K562 (cell line): ENCODE measurements at regions not wholly inside any gene's neighbourhood (a gene's known extent, or its start where the extent isn't known, plus 50 kb on each side); places are given as distances from the start of the nearest gene placed in this dataset.

Experiments
- CSDE1 ChIP-seq, 2 experiments: fragments of 450-650 bp; IDR thresholded peaks; 2 replicates each; pipeline ENCODE4 v1.6.1; 2016; ENCODE audit warnings: mild to moderate bottlenecking in 1 of 2
- CTBP1 ChIP-seq: fragments of 450-650 bp; IDR thresholded peaks from 2 replicates; pipeline ENCODE4 v1.6.1; 2016; ENCODE audit warnings: borderline replicate concordance
- ETS2 ChIP-seq: IDR thresholded peaks from 2 replicates; pipeline ENCODE4 v1.6.1; 2016; ENCODE audit warnings: borderline replicate concordance, missing genetic modification characterization, mild to moderate bottlenecking, moderate library complexity, missing compliant biosample characterization; ENCODE audit not compliant: poor library complexity, severe bottlenecking
- FOSL1 ChIP-seq: fragments of 200-800 bp; sonication (Bioruptor generic); conservative IDR thresholded peaks from 2 replicates; pipeline ENCODE4 v1.6.1; 2016; ENCODE audit warnings: missing genetic modification characterization, missing compliant biosample characterization
- POLR2A ChIP-seq: fragments of 450-650 bp; conservative IDR thresholded peaks from 2 replicates; pipeline ENCODE4 v1.6.1; 2016
- RBM34 ChIP-seq: fragments of 200-400 bp; formaldehyde crosslinking; IDR thresholded peaks from 2 replicates; pipeline ENCODE4 v1.6.1; 2018; ENCODE audit warnings: low read length, borderline replicate concordance; ENCODE audit not compliant: insufficient read depth
- THRAP3 ChIP-seq: fragments of 450-650 bp; IDR thresholded peaks from 2 replicates; pipeline ENCODE4 v1.6.1; 2016; ENCODE audit warnings: mild to moderate bottlenecking, inconsistent platforms, borderline replicate concordance
- ZBTB17 ChIP-seq: fragments of 450-650 bp; formaldehyde crosslinking; IDR thresholded peaks from 2 replicates; pipeline ENCODE4 v1.4.0; 2020; ENCODE audit warnings: mild to moderate bottlenecking
- ZFP36 ChIP-seq: fragments of 150-350 bp; IDR thresholded peaks from 2 replicates; pipeline ENCODE4 v1.6.1; 2018; ENCODE audit warnings: low read length, low read depth; ENCODE audit not compliant: partially characterized antibody
- ZNF239 ChIP-seq: fragments of 250-450 bp; sonication (Bioruptor Pico); IDR thresholded peaks from 2 replicates; pipeline ENCODE4 v1.4.0; 2020; ENCODE audit warnings: mild to moderate bottlenecking
- TF ChIP-seq, protein P1 (sequence below), 2 experiments: fragments of 150-350 bp in 1 of 2; IDR thresholded peaks; 2 replicates each; pipeline ENCODE4 v1.6.1; 2012 to 2016; ENCODE audit warnings: low read depth in 2 of 2, low read length in 2 of 2, mild to moderate bottlenecking in 1 of 2, moderate library complexity in 1 of 2
- TF ChIP-seq, protein P2 (sequence below): fragments of 450-650 bp; IDR thresholded peaks from 2 replicates; pipeline ENCODE4 v1.6.1; 2016; ENCODE audit warnings: low read depth

DNA sequence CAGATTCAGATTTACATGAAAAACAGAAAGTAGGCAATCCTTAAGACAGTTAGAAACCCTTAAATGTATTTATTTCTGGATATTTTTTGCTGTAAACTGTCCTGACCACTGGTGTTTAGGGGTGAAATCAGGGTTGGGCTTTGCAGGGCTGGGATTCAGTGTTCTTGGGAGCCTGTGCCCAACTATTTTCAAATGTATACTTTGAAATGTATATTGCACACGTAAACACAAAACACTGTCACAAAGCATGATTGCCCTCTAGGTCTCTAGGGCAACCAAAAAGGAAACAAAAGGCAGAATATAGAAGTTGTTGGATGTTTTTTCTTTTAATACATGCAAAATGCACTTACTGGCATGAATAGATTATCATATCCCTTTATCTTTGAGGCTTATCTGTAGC is 1185.4 kb downstream of the DIAPH3 start (continued):
- TF ChIP-seq, protein P1, sequence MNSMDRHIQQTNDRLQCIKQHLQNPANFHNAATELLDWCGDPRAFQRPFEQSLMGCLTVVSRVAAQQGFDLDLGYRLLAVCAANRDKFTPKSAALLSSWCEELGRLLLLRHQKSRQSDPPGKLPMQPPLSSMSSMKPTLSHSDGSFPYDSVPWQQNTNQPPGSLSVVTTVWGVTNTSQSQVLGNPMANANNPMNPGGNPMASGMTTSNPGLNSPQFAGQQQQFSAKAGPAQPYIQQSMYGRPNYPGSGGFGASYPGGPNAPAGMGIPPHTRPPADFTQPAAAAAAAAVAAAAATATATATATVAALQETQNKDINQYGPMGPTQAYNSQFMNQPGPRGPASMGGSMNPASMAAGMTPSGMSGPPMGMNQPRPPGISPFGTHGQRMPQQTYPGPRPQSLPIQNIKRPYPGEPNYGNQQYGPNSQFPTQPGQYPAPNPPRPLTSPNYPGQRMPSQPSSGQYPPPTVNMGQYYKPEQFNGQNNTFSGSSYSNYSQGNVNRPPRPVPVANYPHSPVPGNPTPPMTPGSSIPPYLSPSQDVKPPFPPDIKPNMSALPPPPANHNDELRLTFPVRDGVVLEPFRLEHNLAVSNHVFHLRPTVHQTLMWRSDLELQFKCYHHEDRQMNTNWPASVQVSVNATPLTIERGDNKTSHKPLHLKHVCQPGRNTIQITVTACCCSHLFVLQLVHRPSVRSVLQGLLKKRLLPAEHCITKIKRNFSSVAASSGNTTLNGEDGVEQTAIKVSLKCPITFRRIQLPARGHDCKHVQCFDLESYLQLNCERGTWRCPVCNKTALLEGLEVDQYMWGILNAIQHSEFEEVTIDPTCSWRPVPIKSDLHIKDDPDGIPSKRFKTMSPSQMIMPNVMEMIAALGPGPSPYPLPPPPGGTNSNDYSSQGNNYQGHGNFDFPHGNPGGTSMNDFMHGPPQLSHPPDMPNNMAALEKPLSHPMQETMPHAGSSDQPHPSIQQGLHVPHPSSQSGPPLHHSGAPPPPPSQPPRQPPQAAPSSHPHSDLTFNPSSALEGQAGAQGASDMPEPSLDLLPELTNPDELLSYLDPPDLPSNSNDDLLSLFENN (IDR thresholded peaks at IDR 0.05; ENCODE audit: low read depth in 2 of 2, low read length in 2 of 2), result no peak
- no peak for TF ChIP-seq POLR2A
- no peak for TF ChIP-seq RBM34
- no peak for TF ChIP-seq THRAP3
- no peak for TF ChIP-seq CTBP1
- TF ChIP-seq FOSL1 (tag), result no peak
- TF ChIP-seq ZNF239 (CRISPR knock-in tag), result no peak
- TF ChIP-seq, protein P2, sequence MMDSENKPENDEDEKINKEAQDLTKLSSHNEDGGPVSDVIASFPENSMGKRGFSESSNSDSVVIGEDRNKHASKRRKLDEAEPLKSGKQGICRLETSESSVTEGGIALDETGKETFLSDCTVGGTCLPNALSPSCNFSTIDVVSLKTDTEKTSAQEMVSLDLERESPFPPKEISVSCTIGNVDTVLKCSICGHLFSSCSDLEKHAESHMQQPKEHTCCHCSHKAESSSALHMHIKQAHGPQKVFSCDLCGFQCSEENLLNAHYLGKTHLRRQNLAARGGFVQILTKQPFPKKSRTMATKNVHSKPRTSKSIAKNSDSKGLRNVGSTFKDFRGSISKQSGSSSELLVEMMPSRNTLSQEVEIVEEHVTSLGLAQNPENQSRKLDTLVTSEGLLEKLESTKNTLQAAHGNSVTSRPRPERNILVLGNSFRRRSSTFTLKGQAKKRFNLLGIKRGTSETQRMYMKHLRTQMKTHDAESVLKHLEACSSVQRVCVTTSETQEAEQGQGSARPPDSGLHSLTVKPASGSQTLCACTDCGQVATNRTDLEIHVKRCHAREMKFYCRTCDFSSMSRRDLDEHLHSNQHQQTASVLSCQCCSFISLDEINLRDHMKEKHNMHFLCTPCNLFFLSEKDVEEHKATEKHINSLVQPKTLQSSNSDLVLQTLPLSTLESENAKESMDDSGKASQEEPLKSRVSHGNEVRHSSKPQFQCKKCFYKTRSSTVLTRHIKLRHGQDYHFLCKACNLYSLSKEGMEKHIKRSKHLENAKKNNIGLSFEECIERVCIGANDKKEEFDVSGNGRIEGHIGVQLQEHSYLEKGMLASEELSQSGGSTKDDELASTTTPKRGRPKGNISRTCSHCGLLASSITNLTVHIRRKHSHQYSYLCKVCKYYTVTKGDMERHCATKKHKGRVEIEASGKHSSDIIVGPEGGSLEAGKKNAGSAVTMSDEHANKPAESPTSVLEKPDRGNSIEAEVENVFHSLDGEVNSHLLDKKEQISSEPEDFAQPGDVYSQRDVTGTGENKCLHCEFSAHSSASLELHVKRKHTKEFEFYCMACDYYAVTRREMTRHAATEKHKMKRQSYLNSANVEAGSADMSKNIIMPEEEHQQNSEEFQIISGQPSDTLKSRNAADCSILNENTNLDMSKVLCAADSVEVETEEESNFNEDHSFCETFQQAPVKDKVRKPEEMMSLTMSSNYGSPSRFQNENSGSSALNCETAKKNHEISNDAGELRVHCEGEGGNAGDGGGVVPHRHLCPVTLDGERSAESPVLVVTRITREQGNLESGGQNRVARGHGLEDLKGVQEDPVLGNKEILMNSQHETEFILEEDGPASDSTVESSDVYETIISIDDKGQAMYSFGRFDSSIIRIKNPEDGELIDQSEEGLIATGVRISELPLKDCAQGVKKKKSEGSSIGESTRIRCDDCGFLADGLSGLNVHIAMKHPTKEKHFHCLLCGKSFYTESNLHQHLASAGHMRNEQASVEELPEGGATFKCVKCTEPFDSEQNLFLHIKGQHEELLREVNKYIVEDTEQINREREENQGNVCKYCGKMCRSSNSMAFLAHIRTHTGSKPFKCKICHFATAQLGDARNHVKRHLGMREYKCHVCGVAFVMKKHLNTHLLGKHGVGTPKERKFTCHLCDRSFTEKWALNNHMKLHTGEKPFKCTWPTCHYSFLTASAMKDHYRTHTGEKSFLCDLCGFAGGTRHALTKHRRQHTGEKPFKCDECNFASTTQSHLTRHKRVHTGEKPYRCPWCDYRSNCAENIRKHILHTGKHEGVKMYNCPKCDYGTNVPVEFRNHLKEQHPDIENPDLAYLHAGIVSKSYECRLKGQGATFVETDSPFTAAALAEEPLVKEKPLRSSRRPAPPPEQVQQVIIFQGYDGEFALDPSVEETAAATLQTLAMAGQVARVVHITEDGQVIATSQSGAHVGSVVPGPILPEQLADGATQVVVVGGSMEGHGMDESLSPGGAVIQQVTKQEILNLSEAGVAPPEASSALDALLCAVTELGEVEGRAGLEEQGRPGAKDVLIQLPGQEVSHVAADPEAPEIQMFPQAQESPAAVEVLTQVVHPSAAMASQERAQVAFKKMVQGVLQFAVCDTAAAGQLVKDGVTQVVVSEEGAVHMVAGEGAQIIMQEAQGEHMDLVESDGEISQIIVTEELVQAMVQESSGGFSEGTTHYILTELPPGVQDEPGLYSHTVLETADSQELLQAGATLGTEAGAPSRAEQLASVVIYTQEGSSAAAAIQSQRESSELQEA, result no peak
- TF ChIP-seq ZFP36, result no peak
- TF ChIP-seq ETS2 (tag), result no peak
- TF ChIP-seq CSDE1 (IDR thresholded peaks at IDR 0.05), result no peak
- TF ChIP-seq ZBTB17 (CRISPR knock-in tag), result no peak
